ENCODE measurements at regions not wholly inside any gene's neighbourhood (a gene's known extent, or its start where the extent isn't known, plus 50 kb on each side); places are given as distances from the start of the nearest gene placed in this dataset.

- H3K27me3 Mint-ChIP-seq (ENCODE audit: low read depth, poor library complexity): peaks cover 3% of the 10 kb centered on the region
- no peak overlapping the region for H3K4me3 Mint-ChIP-seq
- H3K36me3 Mint-ChIP-seq (ENCODE audit: low read depth): no peaks in the 10 kb centered on the region
- DNase-seq: no peak
- H3K4me1 Mint-ChIP-seq: no peaks in the 10 kb centered on the region
- no peaks in the 10 kb centered on the region for H3K9me3 Mint-ChIP-seq
- TF ChIP-seq CTCF (IDR thresholded peaks at IDR 0.05): no peak
- no peak overlapping the region for H3K27ac Mint-ChIP-seq
Measured at GRCh38 chr3:36011791-36012190, 368.5 kb upstream of the STAC start.

GRCh38 chr3:36013425-36013824, 366.9 kb upstream of the STAC start:
- H3K4me1 Mint-ChIP-seq: no peaks in the 10 kb centered on the region
- H3K27ac Mint-ChIP-seq: no peak overlapping the region
- no peaks in the 10 kb centered on the region for H3K9me3 Mint-ChIP-seq
- DNase-seq: no peak
- no peaks in the 10 kb centered on the region for H3K36me3 Mint-ChIP-seq (ENCODE audit: low read depth)
- no peak for TF ChIP-seq CTCF (IDR thresholded peaks at IDR 0.05)
- H3K27me3 Mint-ChIP-seq (ENCODE audit: low read depth, poor library complexity): peaks cover 10% of the 10 kb centered on the region
- no peak overlapping the region for H3K4me3 Mint-ChIP-seq

- Mint-ChIP-seq H3K4me1 (no peaks in the 10 kb centered on the region), H3K27ac (no peak overlapping the region), H3K36me3 (ENCODE audit: low read depth) (no peaks in the 10 kb centered on the region), H3K4me3 (no peak overlapping the region), H3K27me3 (ENCODE audit: low read depth, poor library complexity) (peaks cover 4% of the 10 kb centered on the region), H3K9me3 (peaks cover 4% of the 10 kb centered on the region)
- no peak for TF ChIP-seq CTCF (IDR thresholded peaks at IDR 0.05)
- DNase-seq: no peak
Measured at GRCh38 chr3:36025232-36025631, 355.1 kb upstream of the STAC start.

GRCh38 chr3:36032180-36033047, 347.9 kb upstream of the STAC start:
- TF ChIP-seq CTCF (IDR thresholded peaks at IDR 0.05): no peak
- Mint-ChIP-seq H3K4me1 (no peaks in the 10 kb centered on the region), H3K27me3 (ENCODE audit: low read depth, poor library complexity) (no peaks in the 10 kb centered on the region), H3K4me3 (no peak overlapping the region), H3K27ac (no peak overlapping the region), H3K9me3 (peaks cover 27% of the 10 kb centered on the region), H3K36me3 (ENCODE audit: low read depth) (no peaks in the 10 kb centered on the region)
- no peak for DNase-seq

- no peaks in the 10 kb centered on the region for H3K36me3 Mint-ChIP-seq (ENCODE audit: low read depth)
- H3K4me1 Mint-ChIP-seq: no peaks in the 10 kb centered on the region
- H3K9me3 Mint-ChIP-seq: peaks cover 15% of the 10 kb centered on the region
- no peak overlapping the region for H3K27ac Mint-ChIP-seq
- no peak for TF ChIP-seq CTCF (IDR thresholded peaks at IDR 0.05)
- no peak overlapping the region for H3K4me3 Mint-ChIP-seq
- DNase-seq: no peak
- no peaks in the 10 kb centered on the region for H3K27me3 Mint-ChIP-seq (ENCODE audit: low read depth, poor library complexity)
Measured at GRCh38 chr3:36058404-36059030, 321.8 kb upstream of the STAC start.
